ENCODE measurements at regions not wholly inside any gene's neighbourhood (a gene's known extent, or its start where the extent isn't known, plus 50 kb on each side); places are given as distances from the start of the nearest gene placed in this dataset.
"Not testable (repeated sequence)": the region's sequence is repeated elsewhere in the genome, so short reads cannot be mapped to it uniquely, and the experiment has no call there.

- no peak for DNase-seq
These were observed 152.3 kb upstream of the TBX18 start for GRCh38 chr6:84916704-84917103.

- no peak for DNase-seq
These were observed 148.3 kb upstream of the TBX18 start for GRCh38 chr6:84912472-84913322.

- DNase-seq = no peak
These were observed 146.7 kb upstream of the TBX18 start for GRCh38 chr6:84910906-84911607.

DNA sequence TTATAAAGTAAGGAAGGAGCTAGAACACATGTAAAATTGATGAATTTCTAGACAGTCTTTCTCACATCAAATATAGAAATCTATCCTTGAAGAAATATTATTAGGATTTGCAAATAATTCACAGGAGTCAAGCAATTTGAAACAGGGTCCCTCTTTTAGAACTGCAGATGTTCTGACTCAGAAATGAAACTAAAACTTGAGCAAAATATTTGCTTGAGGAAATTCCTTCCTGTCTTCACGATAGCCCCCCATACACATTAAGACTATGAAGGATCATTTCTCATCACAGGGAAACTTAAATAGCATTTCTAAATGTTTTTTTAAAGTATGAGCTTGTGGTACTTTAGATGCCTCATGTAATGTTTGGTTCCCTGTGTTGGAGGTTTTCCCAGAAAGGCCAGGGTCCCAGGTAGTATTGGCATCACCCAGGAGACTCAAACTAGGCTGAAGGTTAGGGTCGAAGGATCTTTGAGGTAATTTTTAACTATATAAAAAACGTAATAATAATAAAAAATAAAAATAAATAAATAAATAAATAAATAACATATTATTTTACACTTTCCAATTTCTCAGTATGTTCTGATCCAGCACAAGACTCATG, 144.0 kb upstream of the TBX18 start:
- no peak for DNase-seq

- DNase-seq = no peak
These were observed 142.1 kb upstream of the TBX18 start for GRCh38 chr6:84906514-84906913.

- DNase-seq = no peak
These were observed 141.4 kb upstream of the TBX18 start for GRCh38 chr6:84905823-84906222.

GRCh38 chr6:84902354-84902928, 138.0 kb upstream of the TBX18 start:
- DNase-seq = no peak

GRCh38 chr6:84897988-84898594, 133.7 kb upstream of the TBX18 start:
- no peak for DNase-seq

DNA sequence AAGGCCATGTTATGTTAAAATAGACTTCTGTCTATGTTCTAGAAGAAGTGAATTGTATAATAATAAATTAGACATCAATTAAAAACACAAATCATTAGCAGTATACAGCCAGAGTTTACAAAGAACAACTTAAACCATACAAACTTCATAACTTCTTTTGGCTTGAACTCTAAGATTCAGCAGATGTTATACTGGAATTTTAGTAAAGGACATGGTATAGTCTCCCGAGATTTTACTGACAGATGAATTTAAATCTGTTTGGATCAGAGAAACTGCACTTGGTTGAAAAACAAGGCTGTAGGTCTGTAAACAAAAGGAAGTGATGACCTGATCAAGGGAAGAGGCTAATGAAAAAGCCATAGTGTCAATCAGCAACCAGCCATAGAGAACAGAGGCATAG, 132.6 kb upstream of the TBX18 start:
- DNase-seq = no peak

DNA sequence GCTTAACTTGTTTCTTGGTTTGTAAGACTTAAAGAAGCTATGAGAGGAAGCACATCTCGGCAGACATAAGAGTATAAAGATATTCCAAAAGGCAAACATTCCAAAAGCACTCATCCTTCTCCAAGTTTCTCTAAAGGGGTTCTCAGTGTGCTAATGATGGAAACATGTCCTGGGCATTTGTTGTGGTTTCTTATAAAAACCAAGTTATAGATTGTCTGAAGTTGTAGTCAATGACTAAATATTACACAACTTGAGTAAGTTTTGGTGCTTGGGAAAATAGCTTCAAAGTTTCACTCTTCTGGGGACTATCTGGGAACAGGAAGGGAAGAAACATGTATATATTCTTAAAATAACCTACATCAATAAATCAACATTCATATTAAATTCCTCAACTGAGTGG, 128.3 kb upstream of the TBX18 start:
- no peak for DNase-seq

GRCh38 chr6:84882768-84883766, 118.7 kb upstream of the TBX18 start:
- no peak for DNase-seq

DNA sequence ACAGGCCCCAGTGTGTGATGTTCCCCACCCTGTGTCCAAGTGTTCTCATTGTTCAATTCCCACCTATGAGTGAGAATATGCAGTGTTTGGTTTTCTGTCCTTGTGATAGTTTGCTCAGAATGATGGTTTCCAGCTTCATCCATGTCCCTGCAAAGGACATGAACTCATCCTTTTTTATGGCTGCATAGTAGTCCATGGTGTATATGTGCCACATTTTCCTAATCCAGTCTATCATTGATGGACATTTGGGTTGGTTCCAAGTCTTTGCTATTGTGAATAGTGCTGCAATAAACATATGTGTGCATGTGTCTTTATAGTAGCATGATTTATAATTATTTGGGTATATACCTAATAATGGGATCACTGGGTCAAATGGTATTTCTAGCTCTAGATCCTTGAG, 115.0 kb upstream of the TBX18 start:
- DNase-seq = not testable (repeated sequence)

DNA sequence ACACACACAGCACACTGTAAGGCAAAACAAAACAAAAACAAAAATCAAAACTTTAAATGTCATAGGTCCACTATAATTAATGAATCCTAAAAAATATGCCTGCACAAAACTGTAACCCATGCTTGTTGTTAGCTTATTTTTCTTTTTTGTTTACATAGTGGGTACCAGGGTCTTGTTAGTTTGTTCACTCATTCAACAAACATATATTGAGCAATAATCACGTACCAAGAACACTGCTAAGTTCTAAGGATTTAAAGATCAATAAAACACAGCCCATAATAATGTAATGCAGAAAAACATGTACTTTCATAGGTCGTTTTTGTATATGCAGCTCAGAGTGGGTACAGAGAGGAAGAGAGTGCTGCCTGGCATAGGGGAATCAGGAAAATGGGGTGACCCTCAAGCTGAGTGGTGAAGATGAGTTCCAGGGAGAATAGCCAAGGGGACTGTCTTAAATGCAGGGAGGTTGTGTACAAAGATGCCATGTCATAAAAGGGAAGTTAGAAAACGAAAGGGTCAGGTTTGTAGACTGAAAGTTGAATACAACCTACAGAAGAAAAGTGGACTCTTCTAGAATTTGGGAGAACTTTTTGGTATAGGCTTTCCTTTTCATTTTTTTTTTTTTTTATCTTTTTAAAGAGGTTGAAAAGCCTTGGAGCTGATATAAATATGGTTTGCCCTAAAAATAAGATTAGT, 113.3 kb upstream of the TBX18 start:
- no peak for DNase-seq

- DNase-seq = no peak
These were observed 112.5 kb upstream of the TBX18 start for GRCh38 chr6:84876723-84877514.

GRCh38 chr6:84872996-84873723, 108.8 kb upstream of the TBX18 start:
- DNase-seq = no peak

GRCh38 chr6:84871925-84872324, 107.5 kb upstream of the TBX18 start:
- no peak for DNase-seq

- DNase-seq = no peak
These were observed 106.3 kb upstream of the TBX18 start for GRCh38 chr6:84870672-84871071.

DNA sequence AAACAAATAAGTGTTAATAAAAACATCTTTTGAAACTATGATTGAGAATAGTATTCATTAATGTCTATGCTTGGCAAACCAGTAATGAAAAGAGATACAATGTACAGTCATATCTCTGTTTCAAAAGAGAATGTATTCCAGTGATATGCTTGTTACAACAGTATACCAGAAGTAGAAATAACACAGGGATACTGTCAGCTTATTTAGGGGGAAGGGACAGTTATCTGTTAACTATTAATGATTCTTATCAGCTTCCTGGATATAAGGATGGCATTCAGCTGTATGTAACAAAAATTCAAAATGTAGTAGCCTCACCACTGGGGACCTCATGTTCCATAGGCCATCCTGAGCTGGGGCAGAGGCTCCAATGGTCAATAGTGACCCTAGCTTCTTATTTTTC, 103.8 kb upstream of the TBX18 start:
- no peak for DNase-seq

GRCh38 chr6:84867521-84867920, 103.1 kb upstream of the TBX18 start:
- DNase-seq = no peak

DNA sequence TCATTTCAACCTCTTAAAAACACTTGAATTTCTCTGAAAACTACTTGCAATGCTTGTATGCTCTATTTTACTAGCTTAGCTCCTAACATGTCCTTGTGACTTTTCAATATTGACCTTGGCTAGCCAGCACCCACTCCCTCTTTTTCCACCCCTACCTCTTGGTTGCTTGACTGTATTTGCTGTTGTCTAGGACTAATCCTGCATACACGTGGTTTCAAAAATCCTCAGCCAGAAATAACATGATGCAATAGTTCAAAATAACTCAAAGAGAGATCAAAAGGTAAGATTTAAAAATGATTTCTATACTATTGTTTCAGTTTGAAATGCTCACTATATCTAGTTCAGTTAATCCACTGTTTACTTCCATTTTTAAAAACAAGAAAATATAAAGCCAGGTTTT, 102.3 kb upstream of the TBX18 start:
- no peak for DNase-seq

All from stimulated activated CD4-positive, alpha-beta T cell treated with anti-CD3 and anti-CD28 coated beads, Interleukin-2, amount 100 ng/mL, for 24 hours (primary cell).